ENCODE measurements at regions not wholly inside any gene's neighbourhood (a gene's known extent, or its start where the extent isn't known, plus 50 kb on each side); places are given as distances from the start of the nearest gene placed in this dataset.

DNA sequence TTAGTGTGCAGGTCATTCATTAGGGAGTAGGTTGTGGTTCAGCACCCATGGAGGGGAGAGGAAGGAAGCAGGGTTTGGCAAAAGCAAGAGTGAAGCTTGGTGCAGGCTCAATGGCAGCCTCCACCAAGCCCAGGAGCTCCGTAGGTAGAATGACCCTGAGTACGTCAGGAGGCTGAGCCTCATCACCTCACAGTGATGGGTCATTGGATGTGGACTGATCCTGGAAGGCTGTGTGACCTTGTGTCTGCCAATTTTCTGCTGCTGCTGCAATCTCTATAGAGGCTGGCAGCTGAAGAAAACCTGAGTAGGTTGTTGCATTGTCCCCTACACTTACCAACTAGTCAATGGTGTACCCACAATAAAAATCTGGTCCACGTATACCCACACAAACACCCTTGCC lies 173.1 kb downstream of the ASCL1 start:
- no peaks in the 10 kb centered on the region for H3K36me3 Mint-ChIP-seq (ENCODE audit: low read depth)
- H3K27ac Mint-ChIP-seq = no peak overlapping the region
- no peak for DNase-seq
- H3K27me3 Mint-ChIP-seq = no peaks in the 10 kb centered on the region
- H3K4me1 Mint-ChIP-seq (ENCODE audit: low read depth) = no peaks in the 10 kb centered on the region
- H3K4me3 Mint-ChIP-seq = no peak overlapping the region
- H3K9me3 Mint-ChIP-seq = peaks cover 22% of the 10 kb centered on the region

DNA sequence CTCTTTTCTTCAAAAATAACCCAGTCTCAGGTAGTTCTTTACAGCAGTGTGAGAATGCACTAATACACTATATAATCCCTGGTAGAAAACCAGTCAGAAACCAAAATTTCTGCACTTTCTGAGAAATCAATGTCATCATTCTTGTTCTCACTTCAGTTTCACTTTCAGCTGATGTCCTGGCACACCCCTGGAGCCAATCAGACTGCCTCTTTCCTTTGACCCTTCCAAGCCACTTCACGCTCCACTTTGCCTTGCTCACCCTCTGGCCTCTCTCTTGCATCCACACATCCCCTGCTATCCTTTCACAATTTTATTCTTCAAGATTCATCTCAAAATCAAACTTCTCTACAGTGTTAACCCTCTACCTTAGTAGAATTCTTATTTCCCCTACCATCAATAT lies 181.1 kb downstream of the ASCL1 start:
- Mint-ChIP-seq H3K9me3 (peaks cover 16% of the 10 kb centered on the region), H3K27ac (no peak overlapping the region)

DNA sequence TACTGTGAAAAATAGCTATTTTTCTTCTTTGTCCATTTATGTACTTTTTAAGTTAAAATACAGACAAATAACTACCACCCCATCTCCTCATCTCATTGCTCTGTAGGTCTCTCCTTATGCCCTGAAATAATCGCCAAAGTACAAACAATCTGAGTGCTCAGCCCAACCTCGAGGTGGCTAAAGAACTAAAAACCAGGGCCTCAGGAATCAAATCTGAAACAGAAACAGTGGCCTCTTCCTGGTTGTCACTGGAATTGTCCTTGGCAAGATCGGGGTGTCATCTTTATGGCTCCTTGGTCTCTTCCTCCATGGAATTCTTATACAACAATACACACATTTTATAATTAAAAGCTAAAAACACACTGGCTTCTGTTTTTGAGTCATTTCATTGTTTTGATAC lies 182.4 kb downstream of the ASCL1 start:
- no peaks in the 10 kb centered on the region for H3K36me3 Mint-ChIP-seq (ENCODE audit: low read depth)
- no peak overlapping the region for H3K4me3 Mint-ChIP-seq
- H3K27ac Mint-ChIP-seq = no peak overlapping the region
- no peaks in the 10 kb centered on the region for H3K27me3 Mint-ChIP-seq
- H3K9me3 Mint-ChIP-seq = peaks cover 7% of the 10 kb centered on the region
- H3K4me1 Mint-ChIP-seq (ENCODE audit: low read depth) = peaks cover 5% of the 10 kb centered on the region
- no peak for DNase-seq

More for the DNA sequence above, 181.1 kb downstream of the ASCL1 start:
- no peaks in the 10 kb centered on the region for H3K27me3 Mint-ChIP-seq
- H3K4me1 Mint-ChIP-seq (ENCODE audit: low read depth) = peaks cover 5% of the 10 kb centered on the region
- no peak overlapping the region for H3K4me3 Mint-ChIP-seq
- no peak for DNase-seq
- H3K36me3 Mint-ChIP-seq (ENCODE audit: low read depth) = no peaks in the 10 kb centered on the region

DNA sequence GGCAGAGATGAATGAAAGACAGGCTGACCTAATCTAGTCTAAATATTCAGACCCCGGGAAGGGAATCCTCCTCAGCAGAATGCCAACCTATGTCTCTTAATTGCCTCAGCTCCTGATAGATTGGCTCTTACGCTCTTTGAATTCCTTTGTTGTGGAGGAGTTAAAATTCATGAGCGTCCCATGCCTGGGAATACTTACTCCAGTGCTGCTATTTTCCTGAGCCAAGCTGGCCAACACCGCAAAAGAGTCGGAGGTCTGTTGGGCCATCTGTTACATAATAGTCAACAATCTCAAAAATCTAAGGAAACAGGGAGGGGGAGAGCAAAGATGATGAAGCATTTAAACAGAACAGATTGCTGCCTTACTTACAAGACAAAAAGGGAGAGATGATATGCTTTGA lies 182.8 kb downstream of the ASCL1 start:
- DNase-seq = no peak
- Mint-ChIP-seq H3K4me3 (no peak overlapping the region), H3K27me3 (no peaks in the 10 kb centered on the region), H3K9me3 (peaks cover 7% of the 10 kb centered on the region), H3K4me1 (ENCODE audit: low read depth) (peaks cover 5% of the 10 kb centered on the region), H3K36me3 (ENCODE audit: low read depth) (no peaks in the 10 kb centered on the region), H3K27ac (no peak overlapping the region)

DNA sequence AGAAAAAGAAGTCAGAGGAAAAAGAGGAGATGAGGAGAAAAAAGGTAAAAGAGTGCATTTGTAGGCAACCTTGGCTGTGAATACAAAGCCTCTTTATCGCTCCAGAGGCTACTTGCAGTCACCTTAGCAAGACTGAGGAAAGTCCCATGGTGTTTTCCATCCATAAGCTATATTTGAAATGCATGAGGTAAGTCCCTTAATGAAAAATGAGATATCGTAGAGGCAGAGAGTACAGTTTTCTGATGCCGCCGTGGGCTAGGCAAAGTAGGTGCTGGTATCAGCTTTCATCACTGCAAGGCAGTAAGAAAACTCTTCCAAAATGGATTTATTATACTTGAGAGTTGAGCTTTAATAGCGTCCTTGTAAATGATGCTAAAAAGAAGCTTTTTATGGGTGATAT lies 186.8 kb downstream of the ASCL1 start:
- Mint-ChIP-seq H3K4me1 (ENCODE audit: low read depth) (no peaks in the 10 kb centered on the region), H3K9me3 (no peaks in the 10 kb centered on the region), H3K27me3 (no peaks in the 10 kb centered on the region), H3K4me3 (no peak overlapping the region), H3K36me3 (ENCODE audit: low read depth) (no peaks in the 10 kb centered on the region), H3K27ac (no peak overlapping the region)
- DNase-seq = no peak

DNA sequence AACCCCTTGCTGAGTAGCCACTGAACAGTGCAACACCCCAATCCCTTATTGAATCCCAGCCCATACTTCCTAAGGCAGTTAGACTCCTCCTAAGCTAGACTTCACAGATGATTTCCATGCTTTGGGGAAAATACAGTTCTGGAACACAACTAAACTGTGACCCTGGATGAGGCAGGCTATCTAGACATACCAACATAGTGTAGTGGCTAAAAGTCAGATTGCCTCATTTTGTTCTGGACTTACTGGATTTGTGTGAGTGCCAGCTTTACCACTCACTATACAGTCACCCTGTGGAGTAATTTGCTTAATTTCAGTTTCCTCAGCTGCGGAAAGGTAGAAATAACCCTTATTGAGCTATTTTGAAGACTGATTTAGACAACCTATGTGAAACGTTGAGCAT lies 203.1 kb downstream of the ASCL1 start:
- H3K36me3 Mint-ChIP-seq (ENCODE audit: low read depth) = no peaks in the 10 kb centered on the region
- no peaks in the 10 kb centered on the region for H3K27me3 Mint-ChIP-seq
- no peak for DNase-seq
- no peak overlapping the region for H3K27ac Mint-ChIP-seq
- no peak overlapping the region for H3K4me3 Mint-ChIP-seq
- H3K4me1 Mint-ChIP-seq (ENCODE audit: low read depth) = no peaks in the 10 kb centered on the region
- H3K9me3 Mint-ChIP-seq = peaks cover 10% of the 10 kb centered on the region

DNA sequence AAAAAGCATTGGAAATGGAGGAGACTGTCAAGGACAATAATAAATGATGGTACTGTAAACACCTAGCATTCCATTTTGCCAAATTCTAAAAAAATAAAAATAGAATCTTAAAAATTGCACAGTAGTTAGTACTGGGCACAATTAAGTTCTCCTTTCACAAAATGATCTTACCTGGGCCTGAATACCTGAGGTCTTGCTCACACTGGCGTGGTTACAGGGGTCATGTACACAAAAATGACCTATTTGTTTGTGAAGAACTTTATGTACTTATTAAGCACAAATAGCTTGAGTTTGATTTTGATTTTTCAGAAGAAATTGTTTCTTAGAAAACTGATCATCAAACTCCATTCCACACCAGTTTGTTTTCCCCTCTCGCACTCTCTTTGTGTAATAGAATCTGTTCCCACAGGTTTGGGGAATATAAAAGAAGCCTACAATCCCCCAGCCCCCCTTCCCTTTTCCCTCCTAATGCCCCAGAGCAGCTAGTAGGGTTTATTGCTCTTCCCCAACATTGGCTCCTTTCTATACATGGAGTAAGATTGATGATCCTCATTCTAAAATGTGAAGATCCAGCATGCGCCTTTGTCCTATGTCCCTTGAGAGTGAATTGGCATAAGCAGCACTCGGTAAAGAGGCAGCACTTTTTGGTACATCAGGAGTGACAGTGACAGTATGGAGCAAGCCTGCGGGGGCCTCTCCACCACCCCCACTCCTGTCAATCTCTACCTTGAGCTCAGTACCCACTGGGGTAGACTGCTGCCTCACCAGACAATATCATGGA lies 204.3 kb downstream of the ASCL1 start:
- H3K27me3 Mint-ChIP-seq = no peaks in the 10 kb centered on the region
- H3K4me3 Mint-ChIP-seq = no peak overlapping the region
- DNase-seq = no peak
- H3K27ac Mint-ChIP-seq = no peak overlapping the region
- peaks cover 7% of the 10 kb centered on the region for H3K9me3 Mint-ChIP-seq
- no peaks in the 10 kb centered on the region for H3K4me1 Mint-ChIP-seq (ENCODE audit: low read depth)
- no peaks in the 10 kb centered on the region for H3K36me3 Mint-ChIP-seq (ENCODE audit: low read depth)

DNA sequence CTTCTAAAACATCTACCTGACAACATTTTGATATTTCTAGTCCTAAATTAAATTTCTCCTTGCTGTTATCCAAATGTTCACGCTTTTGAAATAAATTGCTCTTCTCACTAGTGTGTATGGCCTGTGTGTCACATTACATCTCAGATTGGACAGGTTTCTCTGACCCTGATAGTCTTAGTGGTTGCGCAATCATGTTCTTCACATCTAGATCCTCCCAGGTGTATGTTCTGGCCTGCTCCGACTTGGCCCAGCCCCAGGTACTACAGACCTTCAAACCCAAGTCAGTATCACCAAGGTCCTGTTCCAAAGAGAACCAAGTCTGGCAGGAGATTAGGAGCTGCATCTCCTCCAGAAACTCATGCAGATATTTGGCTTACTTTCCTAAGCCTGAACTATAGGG lies 209.5 kb downstream of the ASCL1 start:
- Mint-ChIP-seq H3K27ac (no peak overlapping the region), H3K36me3 (ENCODE audit: low read depth) (no peaks in the 10 kb centered on the region), H3K9me3 (peaks cover 1% of the 10 kb centered on the region), H3K4me1 (ENCODE audit: low read depth) (no peaks in the 10 kb centered on the region), H3K4me3 (no peak overlapping the region), H3K27me3 (no peaks in the 10 kb centered on the region)
- DNase-seq = no peak

DNA sequence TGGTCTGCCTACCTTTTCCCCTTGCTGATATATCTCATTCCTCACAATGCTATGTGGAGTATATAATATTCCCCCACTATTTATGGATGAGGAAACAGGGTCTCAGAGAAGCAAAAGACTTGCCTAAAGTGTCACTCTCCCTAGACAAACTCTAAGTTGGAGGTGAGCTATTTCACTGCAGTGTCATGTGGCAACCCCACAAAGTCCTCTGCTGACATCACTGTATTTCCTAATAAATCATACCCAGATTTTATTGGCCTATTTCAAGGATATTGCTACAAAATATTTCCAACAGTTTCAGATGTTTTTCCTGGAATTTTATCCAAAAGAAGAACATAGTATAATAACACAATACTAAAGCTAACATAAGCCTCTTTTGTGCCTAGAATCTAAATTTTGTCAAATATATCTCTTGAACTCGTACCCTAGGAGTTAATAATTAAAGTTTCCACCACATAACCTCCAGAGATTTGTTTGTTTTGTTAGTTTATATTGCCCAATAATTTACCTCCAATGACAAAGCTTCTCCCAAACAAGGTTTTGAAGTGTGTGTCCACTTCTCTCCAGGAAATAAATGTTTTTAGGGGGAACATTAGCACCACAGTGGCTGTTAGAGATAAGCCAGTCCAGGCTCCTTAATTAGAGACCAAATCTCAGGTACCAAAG lies 215.1 kb downstream of the ASCL1 start:
- no peak overlapping the region for H3K4me3 Mint-ChIP-seq
- H3K9me3 Mint-ChIP-seq = peaks cover 1% of the 10 kb centered on the region
- DNase-seq = no peak
- H3K27me3 Mint-ChIP-seq = no peaks in the 10 kb centered on the region
- no peaks in the 10 kb centered on the region for H3K4me1 Mint-ChIP-seq (ENCODE audit: low read depth)
- no peak overlapping the region for H3K27ac Mint-ChIP-seq
- no peaks in the 10 kb centered on the region for H3K36me3 Mint-ChIP-seq (ENCODE audit: low read depth)

GRCh38 chr12:103175625-103176024 lies 218.2 kb downstream of the ASCL1 start:
- no peaks in the 10 kb centered on the region for H3K9me3 Mint-ChIP-seq
- no peaks in the 10 kb centered on the region for H3K27me3 Mint-ChIP-seq
- no peak overlapping the region for H3K27ac Mint-ChIP-seq
- H3K4me3 Mint-ChIP-seq = no peak overlapping the region
- DNase-seq = no peak
- no peaks in the 10 kb centered on the region for H3K36me3 Mint-ChIP-seq (ENCODE audit: low read depth)
- H3K4me1 Mint-ChIP-seq (ENCODE audit: low read depth) = no peaks in the 10 kb centered on the region

- no peak overlapping the region for H3K27ac Mint-ChIP-seq
- H3K4me3 Mint-ChIP-seq = no peak overlapping the region
- no peaks in the 10 kb centered on the region for H3K4me1 Mint-ChIP-seq (ENCODE audit: low read depth)
- no peaks in the 10 kb centered on the region for H3K27me3 Mint-ChIP-seq
- no peaks in the 10 kb centered on the region for H3K9me3 Mint-ChIP-seq
- no peaks in the 10 kb centered on the region for H3K36me3 Mint-ChIP-seq (ENCODE audit: low read depth)
- DNase-seq = no peak
Observed at GRCh38 chr12:103177639-103178255, 220.3 kb downstream of the ASCL1 start.

- H3K36me3 Mint-ChIP-seq (ENCODE audit: low read depth) = no peaks in the 10 kb centered on the region
- H3K27ac Mint-ChIP-seq = no peak overlapping the region
- no peaks in the 10 kb centered on the region for H3K4me1 Mint-ChIP-seq (ENCODE audit: low read depth)
- H3K9me3 Mint-ChIP-seq = no peaks in the 10 kb centered on the region
- H3K4me3 Mint-ChIP-seq = no peak overlapping the region
- DNase-seq = no peak
- no peaks in the 10 kb centered on the region for H3K27me3 Mint-ChIP-seq
Observed at GRCh38 chr12:103178366-103179080, 221.0 kb downstream of the ASCL1 start.

DNA sequence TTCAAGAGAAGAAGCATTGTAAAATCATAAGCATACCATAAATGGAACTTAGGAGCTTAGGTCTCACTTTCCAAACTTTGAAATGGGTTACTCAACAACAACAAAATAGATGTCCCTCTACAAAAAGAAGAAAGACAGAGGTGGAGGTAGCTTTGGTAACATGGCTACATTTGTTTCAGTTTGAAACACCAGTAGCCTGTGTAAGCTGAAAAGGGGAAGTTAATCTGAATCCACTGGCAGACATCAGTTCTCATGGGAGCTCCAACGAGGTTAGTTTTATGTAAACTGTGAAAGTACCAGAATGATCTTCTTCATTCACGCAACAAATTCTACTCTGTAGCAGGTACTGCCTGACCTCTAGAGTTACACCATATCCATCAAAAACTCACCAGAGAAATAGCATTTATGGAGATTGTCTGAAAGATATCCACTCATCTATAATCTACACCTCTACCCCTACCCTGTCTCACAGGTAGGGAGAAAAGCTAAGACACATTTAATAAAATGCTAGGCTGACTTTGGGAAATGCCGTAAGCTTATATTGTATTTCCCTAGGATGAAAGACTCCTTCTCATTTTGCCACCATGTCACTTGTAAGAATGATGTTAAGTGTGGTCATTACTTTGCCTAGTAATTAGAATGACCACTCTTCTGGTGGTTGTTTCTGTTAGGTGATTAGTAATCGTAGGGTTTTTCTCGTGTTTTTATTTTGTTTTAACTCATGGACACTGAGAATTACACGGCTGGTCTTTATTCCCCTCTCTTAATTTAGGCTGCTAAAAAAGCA lies 224.1 kb downstream of the ASCL1 start:
- Mint-ChIP-seq H3K4me1 (ENCODE audit: low read depth) (no peaks in the 10 kb centered on the region), H3K27ac (no peak overlapping the region), H3K9me3 (no peaks in the 10 kb centered on the region), H3K4me3 (no peak overlapping the region), H3K27me3 (peaks cover 4% of the 10 kb centered on the region), H3K36me3 (ENCODE audit: low read depth) (no peaks in the 10 kb centered on the region)
- no peak for DNase-seq

DNA sequence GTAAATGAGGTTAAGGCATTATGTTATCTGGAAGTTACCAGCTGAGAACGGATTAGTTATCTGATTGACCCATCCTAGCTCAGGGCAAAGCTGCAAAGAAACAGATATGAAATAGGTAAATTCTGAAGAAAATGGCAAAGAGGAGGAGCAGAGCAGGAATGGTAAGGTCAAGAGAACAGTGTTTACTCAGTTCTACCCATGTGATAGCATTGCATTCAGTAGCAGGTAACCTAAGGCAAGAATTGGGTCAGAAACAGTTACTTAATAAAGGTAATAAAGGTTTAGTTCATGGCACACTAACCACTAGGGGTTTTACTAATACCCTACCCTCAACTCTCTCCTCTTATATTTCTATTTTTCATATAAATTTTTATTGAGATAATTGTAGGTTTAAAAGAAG lies 224.8 kb downstream of the ASCL1 start:
- Mint-ChIP-seq H3K9me3 (no peaks in the 10 kb centered on the region), H3K27ac (no peak overlapping the region)

More for the DNA sequence above, 224.8 kb downstream of the ASCL1 start:
- DNase-seq = no peak
- H3K4me3 Mint-ChIP-seq = no peak overlapping the region
- no peaks in the 10 kb centered on the region for H3K36me3 Mint-ChIP-seq (ENCODE audit: low read depth)
- no peaks in the 10 kb centered on the region for H3K4me1 Mint-ChIP-seq (ENCODE audit: low read depth)
- H3K27me3 Mint-ChIP-seq = peaks cover 4% of the 10 kb centered on the region
